ENCODE measurements at regions not wholly inside any gene's neighbourhood (a gene's known extent, or its start where the extent isn't known, plus 50 kb on each side); places are given as distances from the start of the nearest gene placed in this dataset.

DNA sequence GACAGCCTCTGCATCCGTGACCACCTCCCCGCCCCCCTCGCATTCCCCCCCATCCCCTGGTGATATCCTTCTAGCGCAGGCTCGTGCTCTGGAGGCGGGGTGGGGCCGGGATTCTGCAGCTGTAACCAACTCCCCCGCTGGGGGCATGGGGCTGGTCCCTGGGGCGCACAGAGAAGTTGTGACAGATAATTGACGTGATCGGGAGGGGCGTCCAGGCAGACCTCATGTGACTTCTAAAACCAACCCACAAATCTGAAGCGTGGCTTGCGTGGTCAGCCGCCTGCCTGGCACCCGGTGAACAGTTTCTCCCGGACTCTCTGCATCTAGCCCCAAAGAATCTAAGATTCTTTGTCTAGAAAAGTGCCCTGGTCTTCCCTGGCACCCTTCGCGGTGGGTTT lies 100.6 kb upstream of the IGF1R start:
- TF ChIP-seq, protein P1, sequence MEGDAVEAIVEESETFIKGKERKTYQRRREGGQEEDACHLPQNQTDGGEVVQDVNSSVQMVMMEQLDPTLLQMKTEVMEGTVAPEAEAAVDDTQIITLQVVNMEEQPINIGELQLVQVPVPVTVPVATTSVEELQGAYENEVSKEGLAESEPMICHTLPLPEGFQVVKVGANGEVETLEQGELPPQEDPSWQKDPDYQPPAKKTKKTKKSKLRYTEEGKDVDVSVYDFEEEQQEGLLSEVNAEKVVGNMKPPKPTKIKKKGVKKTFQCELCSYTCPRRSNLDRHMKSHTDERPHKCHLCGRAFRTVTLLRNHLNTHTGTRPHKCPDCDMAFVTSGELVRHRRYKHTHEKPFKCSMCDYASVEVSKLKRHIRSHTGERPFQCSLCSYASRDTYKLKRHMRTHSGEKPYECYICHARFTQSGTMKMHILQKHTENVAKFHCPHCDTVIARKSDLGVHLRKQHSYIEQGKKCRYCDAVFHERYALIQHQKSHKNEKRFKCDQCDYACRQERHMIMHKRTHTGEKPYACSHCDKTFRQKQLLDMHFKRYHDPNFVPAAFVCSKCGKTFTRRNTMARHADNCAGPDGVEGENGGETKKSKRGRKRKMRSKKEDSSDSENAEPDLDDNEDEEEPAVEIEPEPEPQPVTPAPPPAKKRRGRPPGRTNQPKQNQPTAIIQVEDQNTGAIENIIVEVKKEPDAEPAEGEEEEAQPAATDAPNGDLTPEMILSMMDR (conservative IDR thresholded peaks at IDR 0.05 in 1 of 2, IDR thresholded peaks at IDR 0.05 in 1 of 2; ENCODE audit: low read depth in 1 of 2, low read length in 2 of 2): no peak
- TF ChIP-seq EZH2 (IDR thresholded peaks at IDR 0.05; ENCODE audit: low read length, missing control alignments): no peak
